B cell (primary cell): ENCODE measurements at regions not wholly inside any gene's neighbourhood (a gene's known extent, or its start where the extent isn't known, plus 50 kb on each side); places are given as distances from the start of the nearest gene placed in this dataset.

Source experiments
- ATAC-seq: fragments of 200-7000 bp; cut with Tn5 transposase; one replicate; pipeline ENCODE4 v1.10.0; 2021; ENCODE audit warnings: low read depth, mild to moderate bottlenecking, moderate number of reproducible peaks, moderate library complexity
- CTCF ChIA-PET: fragments of 350-600 bp; sonication (Branson Sonifier 250); formaldehyde crosslinking; loops from one replicate; lab custom pipeline; 2021; ENCODE audit warnings: antibody characterized with exemption, inconsistent platforms; lab: Charles Lee
- POLR2A ChIA-PET: fragments of 350-600 bp; sonication (Branson Sonifier 250); formaldehyde crosslinking; loops from one replicate; lab custom pipeline; 2021; ENCODE audit warnings: antibody characterized with exemption; lab: Charles Lee
- DNase-seq: peaks from one replicate; pipeline ENCODE4 v3.0.0; 2013
- H2AFZ ChIP-seq: 2 replicates; pipeline ENCODE4 v1.6.1; 2012; ENCODE audit warnings: mild to moderate bottlenecking, low read depth, low read length; ENCODE audit not compliant: insufficient read depth, poor library complexity, severe bottlenecking
- H3K27ac ChIP-seq, 2 donors: 1 replicate in 1 of 2; 2 replicates in 1 of 2; pipeline ENCODE4 v1.5.1; 2012 to 2013; ENCODE audit warnings: low read length in 2 of 2, mild to moderate bottlenecking in 2 of 2, moderate library complexity in 1 of 2
- H3K27me3 ChIP-seq, 4 experiments: fragments of 200-600 bp in 1 of 4; sonication (generic) in 1 of 4; replicated peaks in 1 of 4; 1 replicate in 2 of 4; 2 replicates in 2 of 4; pipeline versions ENCODE4 v1.6.1 to v1.7.0; 2013 to 2016; ENCODE audit warnings: low read length in 3 of 4, mild to moderate bottlenecking in 2 of 4, mixed read lengths in 1 of 4, moderate library complexity in 1 of 4; ENCODE audit not compliant: insufficient read depth in 4 of 4, control insufficient read depth in 3 of 4; ENCODE audit errors: control extremely low read depth in 1 of 4
- H3K36me3 ChIP-seq, 2 experiments: replicated peaks in 1 of 2; 1 replicate in 1 of 2; 2 replicates in 1 of 2; pipeline versions ENCODE4 v1.6.1 to v1.7.1; 2013; ENCODE audit warnings: low read length in 1 of 2; ENCODE audit not compliant: insufficient read depth in 2 of 2, control insufficient read depth in 1 of 2; ENCODE audit errors: control extremely low read depth in 1 of 2, extremely low read depth in 1 of 2
- H3K4me1 ChIP-seq, 2 donors: fragments of 200-600 bp in 1 of 2; sonication (generic) in 1 of 2; 1 replicate in 1 of 2; 2 replicates in 1 of 2; pipeline versions ENCODE4 v1.5.1 to v1.6.1; 2013 to 2017; ENCODE audit warnings: low read length in 2 of 2; ENCODE audit not compliant: control insufficient read depth in 2 of 2, insufficient read depth in 2 of 2
- H3K4me2 ChIP-seq: replicated peaks from 2 replicates; pipeline ENCODE3; 2012; ENCODE audit warnings: mild to moderate bottlenecking, low read depth, low read length; ENCODE audit not compliant: poor library complexity, severe bottlenecking
- H3K4me3 ChIP-seq, 5 experiments: fragments of 200-600 bp in 1 of 5; sonication (generic) in 1 of 5; 1 replicate in 3 of 5; 2 replicates in 2 of 5; pipeline versions ENCODE4 v1.5.1 to v1.7.0; 2011 to 2016; ENCODE audit warnings: low read length in 4 of 5, mild to moderate bottlenecking in 4 of 5, low read depth in 2 of 5, control low read depth in 1 of 5, moderate library complexity in 1 of 5; ENCODE audit not compliant: insufficient read depth in 1 of 5; ENCODE audit errors: control extremely low read depth in 1 of 5, extremely low read depth in 1 of 5
- H3K79me2 ChIP-seq: fragments of 200-600 bp; sonication (generic); one replicate; pipeline ENCODE4 v1.6.0; 2016; ENCODE audit warnings: low read length; ENCODE audit not compliant: control insufficient read depth, insufficient read depth
- H3K9ac ChIP-seq: fragments of 200-600 bp; sonication (generic); 2 replicates; pipeline ENCODE4 v1.6.1; 2017; ENCODE audit warnings: mild to moderate bottlenecking, low read length, moderate library complexity
- H3K9me3 ChIP-seq, 3 donors: one replicate each; pipeline versions ENCODE4 v1.6.1 to v1.7.1; 2013; ENCODE audit warnings: low read length in 2 of 3; ENCODE audit not compliant: control insufficient read depth in 2 of 3, insufficient read depth in 1 of 3; ENCODE audit errors: control extremely low read depth in 1 of 3
- H4K20me1 ChIP-seq: 2 replicates; pipeline ENCODE4 v1.6.0; 2012; ENCODE audit warnings: mild to moderate bottlenecking, low read length; ENCODE audit not compliant: insufficient read depth, control insufficient read depth, poor library complexity, severe bottlenecking
- H3K27ac Mint-ChIP-seq: one replicate; pipeline ENCODE4 v1.8.0; 2021; ENCODE audit warnings: mixed read lengths
- H3K27me3 Mint-ChIP-seq: one replicate; pipeline ENCODE4 v1.8.0; 2021; ENCODE audit warnings: mixed read lengths
- H3K4me1 Mint-ChIP-seq: one replicate; pipeline ENCODE4 v1.8.0; 2021; ENCODE audit warnings: mixed read lengths
- H3K4me3 Mint-ChIP-seq: one replicate; pipeline ENCODE4 v1.8.0; 2021; ENCODE audit warnings: mixed read lengths
- H3K9me3 Mint-ChIP-seq: one replicate; pipeline ENCODE4 v1.8.0; 2022; ENCODE audit warnings: mixed read lengths; ENCODE audit not compliant: insufficient read depth
- EZH2 ChIP-seq: IDR thresholded peaks from 2 replicates; pipeline ENCODE4 v1.6.1; 2012; ENCODE audit warnings: borderline replicate concordance, low read depth, mild to moderate bottlenecking, moderate library complexity, low read length; ENCODE audit not compliant: insufficient read depth, poor library complexity, severe bottlenecking
- WGBS: methylation state at CpG from one replicate; pipeline ENCODE4 v1.1.5; 2013; ENCODE audit warnings: missing lambda C conversion rate; ENCODE audit not compliant: insufficient coverage; 5-methylcytosine and 5-hydroxymethylcytosine counted together
- intact Hi-C: fragments of 100-400 bp; cut with micrococcal nuclease; formaldehyde crosslinking; loops from one replicate; pipeline ENCODE4 v1.10.0; 2022
- TF ChIP-seq, protein P1 (sequence below): fragments of 200-600 bp; IDR thresholded peaks from one replicate; pipeline ENCODE4 v1.8.0; 2022; ENCODE audit warnings: antibody characterized with exemption, mild to moderate bottlenecking

DNA sequence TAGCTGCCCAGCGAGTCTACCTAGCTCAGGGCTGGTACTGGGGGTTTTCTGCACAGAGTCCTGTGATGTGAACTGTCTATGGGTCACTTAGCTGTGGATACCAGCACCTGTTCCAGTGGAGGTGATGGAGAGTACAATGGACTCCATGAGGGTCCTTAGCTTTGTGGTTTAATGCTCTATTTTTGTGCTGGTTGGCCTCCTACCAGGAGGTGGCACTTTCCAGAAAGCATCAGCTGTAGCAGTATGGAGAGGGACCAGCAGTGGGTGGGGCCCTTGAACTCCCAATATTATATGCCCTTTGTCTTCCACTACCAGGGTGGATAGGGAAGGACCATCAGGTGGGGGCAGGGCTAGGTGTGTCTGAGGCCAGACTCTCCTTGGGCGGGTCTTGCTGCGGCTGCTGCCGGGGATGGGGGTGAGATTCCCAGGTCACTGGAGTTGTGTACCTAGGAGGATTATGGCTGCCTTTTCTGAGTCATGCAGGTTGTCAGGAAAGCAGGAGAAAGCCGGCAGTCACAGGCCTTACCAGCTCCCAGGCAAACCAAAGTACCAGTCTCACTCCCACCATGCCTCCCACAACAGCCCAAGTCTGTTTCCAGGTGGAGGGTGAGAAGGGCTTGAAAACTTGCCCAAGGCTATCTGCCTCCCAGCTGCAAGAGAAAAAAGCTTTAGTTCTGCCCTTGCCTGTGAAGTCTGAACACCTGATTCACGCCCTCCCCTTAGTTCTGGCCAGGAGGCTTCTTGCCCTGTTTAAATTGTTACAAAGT, 163.0 kb upstream of the NUDT4 start:
- Histone ChIP-seq H3K27me3 (no peaks in the 10 kb centered on the region), H3K9me3 (no peaks in the 10 kb centered on the region), H3K27ac (no peak overlapping the region), H3K4me3 (no peak overlapping the region), H3K4me2 (no peak overlapping the region), H4K20me1 (no peaks in the 10 kb centered on the region), H3K79me2 (no peaks in the 10 kb centered on the region), H3K9ac (no peak overlapping the region), H2AFZ (no peak overlapping the region), H3K36me3 (no peaks in the 10 kb centered on the region), H3K4me1 (peaks cover 6 to 9% of the 10 kb centered on the region in 2 donors)
- POLR2A ChIA-PET, result no interaction called here
- CTCF ChIA-PET, result no interaction called here
- ATAC-seq (no peak), DNase-seq (no peak)
- Mint-ChIP-seq H3K4me1 (peaks cover 9% of the 10 kb centered on the region), H3K27ac (no peak overlapping the region), H3K27me3 (no peaks in the 10 kb centered on the region), H3K9me3 (no peaks in the 10 kb centered on the region), H3K4me3 (no peak overlapping the region)
- WGBS, result 67% methylated on average over 3 of the region's 6 CpGs
- TF ChIP-seq, protein P1, sequence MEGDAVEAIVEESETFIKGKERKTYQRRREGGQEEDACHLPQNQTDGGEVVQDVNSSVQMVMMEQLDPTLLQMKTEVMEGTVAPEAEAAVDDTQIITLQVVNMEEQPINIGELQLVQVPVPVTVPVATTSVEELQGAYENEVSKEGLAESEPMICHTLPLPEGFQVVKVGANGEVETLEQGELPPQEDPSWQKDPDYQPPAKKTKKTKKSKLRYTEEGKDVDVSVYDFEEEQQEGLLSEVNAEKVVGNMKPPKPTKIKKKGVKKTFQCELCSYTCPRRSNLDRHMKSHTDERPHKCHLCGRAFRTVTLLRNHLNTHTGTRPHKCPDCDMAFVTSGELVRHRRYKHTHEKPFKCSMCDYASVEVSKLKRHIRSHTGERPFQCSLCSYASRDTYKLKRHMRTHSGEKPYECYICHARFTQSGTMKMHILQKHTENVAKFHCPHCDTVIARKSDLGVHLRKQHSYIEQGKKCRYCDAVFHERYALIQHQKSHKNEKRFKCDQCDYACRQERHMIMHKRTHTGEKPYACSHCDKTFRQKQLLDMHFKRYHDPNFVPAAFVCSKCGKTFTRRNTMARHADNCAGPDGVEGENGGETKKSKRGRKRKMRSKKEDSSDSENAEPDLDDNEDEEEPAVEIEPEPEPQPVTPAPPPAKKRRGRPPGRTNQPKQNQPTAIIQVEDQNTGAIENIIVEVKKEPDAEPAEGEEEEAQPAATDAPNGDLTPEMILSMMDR, result no peak
- TF ChIP-seq EZH2, result no peak
- intact Hi-C loops, result no loop called here

DNA sequence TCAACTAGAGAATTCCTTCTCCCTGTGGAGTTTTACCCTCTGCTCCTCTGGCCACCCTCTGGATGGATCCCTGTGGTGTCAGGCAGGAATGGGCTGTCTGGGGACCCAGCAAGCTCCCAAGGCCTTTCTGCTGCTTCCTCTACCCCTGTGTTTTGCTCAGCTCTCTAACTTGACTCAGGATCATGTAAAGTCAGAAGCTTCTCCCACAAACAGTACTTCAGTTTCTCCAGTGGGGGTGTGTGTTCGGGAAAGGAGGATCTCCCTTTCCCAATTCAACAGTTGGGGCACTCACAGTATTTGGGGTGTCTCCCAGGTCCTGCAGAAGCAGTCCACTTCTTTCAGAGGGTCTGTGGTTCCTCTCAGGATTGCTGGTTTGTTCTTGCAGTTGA, 162.4 kb upstream of the NUDT4 start:
- peaks cover 9% of the 10 kb centered on the region for H3K4me1 Mint-ChIP-seq
- TF ChIP-seq EZH2, result no peak
- TF ChIP-seq, protein P1, result no peak
- ChIA-PET CTCF (no interaction called here), POLR2A (no interaction called here)
- Histone ChIP-seq H3K27ac (no peak overlapping the region), H3K9ac (no peak overlapping the region), H2AFZ (no peak overlapping the region), H3K36me3 (no peaks in the 10 kb centered on the region), H3K27me3 (no peaks in the 10 kb centered on the region), H3K79me2 (no peaks in the 10 kb centered on the region), H3K9me3 (no peaks in the 10 kb centered on the region), H3K4me1 (peaks cover 6 to 9% of the 10 kb centered on the region in 2 donors), H3K4me3 (no peak overlapping the region), H3K4me2 (no peak overlapping the region), H4K20me1 (no peaks in the 10 kb centered on the region)
- no peak overlapping the region for H3K27ac Mint-ChIP-seq
- no peaks in the 10 kb centered on the region for H3K9me3 Mint-ChIP-seq
- ATAC-seq (no peak), DNase-seq (no peak)
- no CpG with 5 or more reads among the region's 1 CpG for WGBS
- intact Hi-C loops, result no loop called here
- H3K27me3 Mint-ChIP-seq, result no peaks in the 10 kb centered on the region
- no peak overlapping the region for H3K4me3 Mint-ChIP-seq
